ENCODE measurements at regions not wholly inside any gene's neighbourhood (a gene's known extent, or its start where the extent isn't known, plus 50 kb on each side); places are given as distances from the start of the nearest gene placed in this dataset.

DNA sequence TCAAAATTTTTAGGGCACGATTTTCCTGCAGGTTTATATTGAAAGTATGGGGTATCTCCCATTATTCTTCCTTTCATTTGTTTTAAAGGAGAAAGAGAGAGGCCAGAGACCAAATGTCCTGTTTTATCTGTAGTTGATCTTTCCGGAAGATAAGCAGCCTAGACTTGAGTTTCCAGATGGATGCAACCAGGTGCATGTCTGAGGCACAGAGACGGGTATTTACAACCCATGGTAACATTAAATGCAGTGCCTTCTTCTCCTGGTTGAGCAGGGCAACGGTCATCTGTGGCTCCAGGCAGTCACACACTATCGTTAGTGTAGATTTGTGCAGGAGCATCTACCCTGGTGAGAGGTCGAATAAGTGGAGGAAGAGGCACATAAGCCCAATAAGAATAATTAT is 1507.1 kb downstream of the UQCRFS1 start:
- DNase-seq = no peak

DNA sequence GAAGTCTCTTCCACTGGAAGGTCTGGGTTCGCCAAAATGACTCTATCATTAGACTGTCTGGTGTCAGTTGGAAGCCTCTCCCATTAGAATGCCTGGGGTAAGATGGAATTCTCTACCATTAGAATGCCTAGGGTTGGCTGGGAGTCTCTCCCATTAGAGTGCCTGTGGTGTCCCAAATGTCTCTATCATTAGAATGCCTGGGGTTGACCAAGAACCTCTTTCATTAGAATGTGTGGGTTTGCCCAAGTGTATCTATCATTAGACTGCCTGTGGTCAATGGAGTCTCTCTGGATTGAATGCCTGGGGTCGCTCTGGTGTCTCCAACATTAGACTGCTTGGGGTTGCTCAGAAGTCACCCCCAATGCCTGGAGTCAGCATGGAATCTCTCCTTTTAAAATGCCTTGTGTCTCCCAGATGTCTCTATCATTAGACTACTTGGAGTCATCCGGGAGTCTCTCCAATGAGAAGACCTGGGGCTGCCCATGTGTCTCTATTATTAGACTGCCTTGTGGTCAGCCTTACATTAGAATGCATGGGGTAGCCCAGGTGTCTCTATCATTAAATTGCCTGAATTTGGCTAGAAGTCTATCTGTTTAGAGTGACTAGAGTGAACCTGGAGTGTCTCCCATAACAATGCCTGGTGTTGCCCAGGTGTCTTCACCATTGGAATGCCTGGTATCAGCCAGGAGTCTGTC is 1518.4 kb downstream of the UQCRFS1 start:
- DNase-seq = no peak

DNA sequence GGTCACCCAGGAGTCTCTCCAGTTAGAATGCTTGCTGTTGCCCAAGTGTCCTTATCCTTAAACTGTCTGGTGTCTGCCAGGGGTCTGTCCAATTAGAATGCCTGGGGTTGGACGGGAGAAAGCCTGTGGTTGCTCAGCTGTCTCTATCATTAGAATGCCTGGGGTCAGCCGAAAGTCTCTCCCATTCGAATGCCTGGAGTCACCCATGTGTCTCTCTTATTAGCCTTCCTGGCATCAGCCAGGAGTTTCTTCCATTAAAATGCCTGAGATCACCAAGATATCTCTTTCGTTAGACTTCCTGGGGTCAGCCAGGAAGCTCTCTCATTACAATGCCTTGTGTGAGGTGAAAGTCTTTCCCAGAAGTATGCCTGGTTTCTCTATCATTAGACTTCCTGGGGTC is 1521.0 kb downstream of the UQCRFS1 start:
- no peak for DNase-seq

DNA sequence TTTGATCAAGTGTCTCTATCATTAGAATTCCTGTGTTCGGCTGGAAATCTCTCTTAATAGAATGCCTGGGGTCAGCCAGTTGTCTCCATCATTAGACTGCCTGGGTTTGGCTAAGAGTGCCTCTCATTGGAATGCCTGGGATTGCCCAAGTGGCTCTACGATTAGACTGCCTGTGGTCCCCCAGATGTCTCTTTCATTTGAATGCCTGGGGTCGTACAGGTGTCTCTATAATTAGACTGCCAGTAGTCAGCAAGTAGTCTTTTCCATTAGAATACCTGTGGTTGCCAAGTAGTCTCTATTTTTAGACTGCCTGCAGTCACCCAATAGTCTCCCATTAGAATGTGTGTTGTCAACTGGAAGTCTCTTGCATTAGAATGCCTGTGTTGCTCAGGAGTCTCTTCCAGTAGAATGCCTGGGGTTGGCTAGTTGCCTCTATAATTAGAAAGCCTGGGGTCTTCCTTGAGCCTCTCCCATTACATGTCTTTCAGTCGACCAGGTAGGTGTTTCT is 1523.2 kb downstream of the UQCRFS1 start:
- no peak for DNase-seq

DNA sequence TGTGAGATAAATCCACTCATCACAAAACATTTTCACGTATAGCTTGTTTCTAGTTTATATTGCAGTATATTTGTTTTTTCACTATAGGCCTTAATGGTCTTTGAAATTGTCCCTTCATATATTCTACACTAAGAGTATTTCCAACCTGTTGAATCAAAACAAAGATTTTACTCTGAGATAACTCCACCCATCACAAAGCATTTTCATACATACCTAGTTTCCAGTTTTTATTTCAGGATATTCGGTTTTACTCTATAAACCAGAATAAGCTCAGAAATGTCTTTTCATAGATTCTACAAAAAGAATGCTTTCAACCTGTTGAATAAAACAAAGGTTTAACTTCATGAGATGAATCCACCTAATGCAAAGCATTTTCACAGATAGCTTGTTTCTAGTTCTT is 1528.7 kb downstream of the UQCRFS1 start:
- no peak for DNase-seq

DNA sequence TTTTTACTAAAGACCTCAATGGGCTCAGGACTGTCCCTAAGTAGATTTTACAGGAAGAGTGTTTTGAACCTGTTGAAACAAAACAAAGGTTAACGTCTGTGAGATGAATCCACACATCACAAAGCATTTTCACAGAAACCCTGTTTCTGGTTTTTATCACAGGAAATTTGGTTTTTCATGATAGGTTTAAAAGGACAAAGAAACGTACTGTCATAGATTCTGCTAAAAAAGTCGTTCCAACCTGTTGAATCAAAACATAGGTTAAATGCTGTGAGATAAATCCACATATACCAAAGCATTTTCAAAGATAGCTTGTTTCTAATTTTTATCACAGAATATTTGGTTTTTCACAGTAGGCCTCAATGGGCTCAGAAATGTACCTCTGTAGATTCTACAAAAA is 1531.0 kb downstream of the UQCRFS1 start:
- no peak for DNase-seq

DNA sequence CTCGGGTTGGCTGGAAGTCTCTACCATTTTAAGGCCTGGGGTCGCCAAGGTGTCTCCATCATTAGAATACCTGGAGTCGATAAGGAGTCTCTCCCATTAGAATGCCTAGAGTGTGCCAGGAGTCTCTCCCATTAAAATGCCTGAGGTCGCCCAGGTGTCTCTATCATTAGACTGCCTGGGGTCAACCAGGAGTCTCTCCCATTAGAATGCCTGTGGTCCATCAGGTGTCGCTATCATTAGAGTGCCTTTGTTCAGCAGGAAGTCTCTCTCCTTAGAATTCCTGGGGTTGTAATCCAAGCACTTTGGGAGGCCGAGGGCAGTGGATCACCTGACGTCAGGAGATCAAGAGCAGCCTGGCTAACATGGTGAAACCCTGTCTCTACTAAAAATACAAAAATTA is 1533.0 kb downstream of the UQCRFS1 start:
- DNase-seq = no peak

DNA sequence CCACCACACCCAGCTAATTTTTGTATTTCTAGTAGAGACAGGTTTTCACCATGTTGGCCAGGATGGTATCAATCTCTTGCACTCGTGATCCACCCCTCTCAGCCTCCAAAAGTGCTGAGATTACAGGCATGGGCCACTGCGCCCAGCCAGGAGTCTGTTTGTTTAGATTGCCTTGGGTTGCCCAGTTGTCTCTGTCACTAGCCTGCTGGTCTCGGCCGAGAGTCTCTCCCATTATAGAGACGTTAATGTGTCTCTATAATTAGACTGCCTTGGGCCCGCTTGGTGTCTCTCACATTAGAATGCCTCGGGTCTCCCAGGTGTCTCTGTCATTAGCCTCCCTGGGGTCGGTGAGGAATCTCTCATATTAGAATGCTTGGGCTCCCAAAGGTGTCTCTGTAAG is 1533.6 kb downstream of the UQCRFS1 start:
- no peak for DNase-seq

DNA sequence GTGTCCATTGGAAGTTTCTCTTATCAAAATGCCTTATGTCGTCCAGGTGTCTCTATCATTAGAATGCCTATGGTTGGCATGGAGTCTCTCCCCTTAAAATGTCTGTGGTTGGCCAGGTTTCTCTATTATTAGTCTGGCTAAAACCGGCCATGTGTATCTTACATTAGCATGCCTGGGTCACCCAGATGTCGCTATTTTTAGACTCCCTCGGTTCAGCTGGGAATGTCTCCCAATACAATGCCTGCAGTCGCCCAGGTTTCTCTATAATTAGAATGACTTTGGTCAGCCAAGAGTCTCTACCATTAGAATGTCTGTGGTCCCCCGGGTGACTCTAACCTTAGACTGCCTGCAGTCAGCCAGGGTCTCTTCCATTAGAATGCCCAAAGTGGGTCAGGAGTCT is 1536.1 kb downstream of the UQCRFS1 start:
- no peak for DNase-seq

DNA sequence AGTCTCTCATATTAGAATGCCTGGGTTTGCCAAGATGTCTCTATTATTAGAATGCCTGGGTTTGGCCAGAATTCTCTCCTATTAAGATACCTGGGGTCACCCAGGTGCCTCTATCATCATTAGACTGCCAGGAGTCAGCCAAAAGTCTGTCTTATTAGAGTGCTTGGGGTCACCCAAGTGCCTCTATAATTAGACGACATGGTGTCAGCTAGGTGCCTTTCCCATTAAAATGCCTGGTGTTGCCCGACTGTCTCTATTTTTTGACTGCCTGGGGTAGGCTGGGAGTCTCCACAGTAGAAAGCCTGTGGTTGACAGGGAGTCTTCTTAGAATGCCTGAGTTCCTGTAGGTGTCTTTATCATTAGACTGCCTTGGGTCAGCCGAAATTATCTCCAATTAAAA is 1536.6 kb downstream of the UQCRFS1 start:
- no peak for DNase-seq

DNA sequence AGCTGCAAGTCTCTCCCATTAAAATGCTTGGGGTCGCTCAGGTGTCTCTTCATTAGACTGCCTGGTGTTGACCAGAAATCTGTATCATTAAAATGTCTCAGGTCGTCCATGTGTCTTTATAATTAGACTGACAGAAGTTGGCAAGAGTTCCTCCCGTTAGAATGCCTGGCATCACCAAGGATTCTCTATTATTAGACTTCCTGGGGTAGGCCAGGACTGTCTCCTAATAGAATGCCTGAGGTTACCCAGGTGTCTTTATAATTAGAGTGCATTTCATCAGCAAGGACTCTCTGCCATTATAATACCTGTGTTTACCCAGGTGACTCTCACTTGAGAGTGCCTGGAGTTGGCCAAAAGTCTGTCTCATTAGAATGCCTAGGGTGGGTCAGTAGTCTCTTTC is 1537.2 kb downstream of the UQCRFS1 start:
- DNase-seq = no peak

DNA sequence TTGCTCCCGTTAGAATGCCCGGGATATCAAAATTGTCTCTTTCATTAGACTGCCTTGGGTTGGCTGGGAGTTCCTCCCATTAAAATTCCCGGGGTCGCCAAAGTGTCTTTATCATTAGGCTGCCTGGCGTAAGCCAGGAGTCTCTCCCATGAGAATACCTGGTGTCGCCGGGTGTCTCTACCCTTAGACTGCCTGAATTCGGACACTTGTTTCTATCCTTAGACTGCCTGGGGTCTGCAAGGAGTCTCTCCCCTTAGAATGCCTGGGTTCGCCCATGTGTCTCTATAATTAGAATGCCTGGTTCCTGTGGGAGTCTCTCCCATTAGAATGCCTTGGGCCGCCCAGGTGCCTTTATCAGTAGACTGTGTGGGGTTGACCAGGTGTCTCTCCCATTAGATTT is 1538.2 kb downstream of the UQCRFS1 start:
- DNase-seq = no peak

DNA sequence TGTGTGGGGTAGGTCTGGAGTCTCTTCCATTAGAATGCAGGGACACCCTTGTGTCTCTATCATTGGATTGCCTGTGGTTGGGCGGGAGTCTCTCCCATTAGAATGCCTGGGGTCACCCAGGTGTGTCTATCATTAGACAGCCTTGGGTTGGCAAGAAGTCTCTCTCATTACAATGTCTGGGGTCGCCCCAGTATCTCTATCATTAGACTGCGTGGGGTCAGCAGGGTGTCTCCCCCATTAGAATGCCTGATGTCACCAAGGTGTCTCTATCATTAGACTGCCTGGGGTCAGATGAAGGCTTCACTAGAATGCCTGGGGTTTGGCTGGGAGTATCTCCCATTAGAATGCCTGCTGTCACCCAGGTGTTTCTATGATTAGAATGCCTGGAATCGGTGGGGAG is 1539.0 kb downstream of the UQCRFS1 start:
- DNase-seq = no peak

DNA sequence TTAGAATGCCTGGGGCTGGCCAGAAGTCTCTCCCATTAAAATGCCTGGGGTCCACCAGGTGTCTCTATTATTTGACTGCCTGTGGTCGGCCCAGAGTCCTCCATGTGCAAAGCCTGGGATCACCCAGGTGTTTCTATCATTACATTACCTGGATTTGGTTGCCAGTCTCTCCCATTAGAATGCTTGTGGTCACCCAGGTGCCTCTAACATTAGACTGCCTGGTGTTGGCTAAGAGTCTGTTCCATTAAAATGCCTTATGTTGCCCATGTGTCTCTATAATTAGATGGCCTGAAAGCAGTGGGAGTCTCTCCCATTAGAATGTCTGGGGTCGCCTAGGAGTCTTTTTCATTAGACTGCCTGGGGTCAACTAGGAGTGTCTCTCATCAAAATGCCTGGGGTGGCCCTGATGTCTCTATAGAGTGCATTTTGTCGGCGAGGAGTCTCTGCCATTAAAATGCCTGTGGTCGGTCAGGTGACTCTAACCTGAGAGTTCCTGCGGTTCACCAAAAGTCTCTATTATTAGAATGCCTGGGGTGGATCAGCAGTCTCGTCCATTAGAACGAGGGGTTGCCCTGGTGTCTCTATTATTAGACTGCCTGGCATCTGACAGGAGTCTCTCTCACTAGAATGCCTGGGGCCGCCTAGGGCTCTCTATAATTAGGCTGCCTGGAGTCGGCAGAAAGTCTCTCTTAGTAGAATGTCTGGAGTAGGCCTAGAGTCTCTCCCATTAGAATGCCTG is 1540.5 kb downstream of the UQCRFS1 start:
- DNase-seq = no peak

DNA sequence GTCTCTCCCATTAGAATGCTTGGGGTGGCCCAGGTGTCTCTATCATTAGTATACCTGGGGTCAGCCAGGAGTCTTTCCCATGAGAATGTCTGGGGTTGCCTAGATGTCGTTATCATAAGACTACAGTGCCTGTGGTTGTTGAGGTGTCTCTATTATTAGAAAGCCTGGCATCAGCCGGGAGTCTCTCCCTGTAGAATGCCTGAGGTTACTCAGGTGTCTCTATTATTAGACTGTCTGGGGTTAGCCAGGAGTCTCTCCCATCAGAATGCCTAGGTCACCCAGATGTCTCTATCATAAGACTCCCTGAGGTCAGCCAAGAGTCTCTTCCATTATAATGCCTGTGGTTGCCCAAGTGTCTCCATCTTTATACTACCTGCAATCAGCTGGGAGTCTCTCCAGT is 1541.1 kb downstream of the UQCRFS1 start:
- no peak for DNase-seq

DNA sequence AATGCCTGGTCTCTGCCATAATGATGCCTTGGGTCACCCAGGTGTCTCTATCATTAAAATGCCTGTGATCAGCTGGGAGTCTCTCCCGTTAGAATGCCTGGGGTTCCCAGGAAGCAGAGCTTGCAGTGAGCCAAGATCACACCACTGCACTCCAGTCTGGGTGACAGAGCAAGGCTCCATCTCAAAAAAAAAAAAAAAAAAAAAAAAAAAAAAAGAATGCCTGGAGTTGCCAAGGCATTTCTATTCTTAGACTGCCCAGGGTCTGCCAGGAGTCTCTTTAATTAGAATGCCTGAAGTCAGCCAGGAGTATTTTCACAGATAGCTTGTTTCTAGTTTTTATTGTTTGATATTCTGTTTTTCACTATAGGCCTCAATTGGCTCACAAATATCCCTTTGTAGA is 1552.5 kb downstream of the UQCRFS1 start:
- DNase-seq = no peak

DNA sequence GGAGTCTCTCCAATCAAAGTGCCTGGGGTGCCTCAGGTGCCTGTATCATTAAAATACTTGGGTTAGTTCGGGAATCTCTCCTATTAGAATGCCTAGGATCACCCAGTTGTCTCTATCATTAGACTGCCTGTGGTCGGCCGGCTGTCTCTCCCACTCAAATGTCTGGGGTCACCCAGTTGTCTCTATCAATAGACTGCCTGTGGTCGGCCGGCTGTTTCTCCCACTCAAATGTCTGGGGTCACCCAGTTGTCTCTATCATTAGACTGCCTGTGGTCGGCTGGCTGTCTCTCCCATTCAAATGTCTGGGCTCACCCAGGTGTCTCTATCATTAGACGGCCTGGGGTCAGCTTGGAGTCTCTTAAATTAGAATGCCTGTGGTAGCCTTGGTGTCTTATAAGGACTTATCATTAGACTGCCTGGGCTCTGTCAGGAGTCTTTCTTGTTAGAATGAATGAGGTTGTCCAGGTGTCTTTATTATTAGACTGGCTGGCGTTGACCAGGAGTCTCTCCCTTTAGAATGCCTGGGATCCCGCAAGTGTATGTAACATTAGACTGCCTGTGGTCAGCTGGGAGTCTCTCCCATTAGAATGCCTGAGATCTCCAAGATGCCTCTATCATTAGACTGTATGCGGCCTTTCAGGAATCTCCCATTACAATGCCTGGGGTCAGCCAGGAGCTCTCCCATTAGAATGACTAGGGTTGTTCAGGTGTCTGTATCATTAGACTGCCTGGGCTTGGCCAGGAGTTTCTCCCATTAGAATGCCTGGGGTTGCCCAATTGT is 1555.5 kb downstream of the UQCRFS1 start:
- DNase-seq = no peak

DNA sequence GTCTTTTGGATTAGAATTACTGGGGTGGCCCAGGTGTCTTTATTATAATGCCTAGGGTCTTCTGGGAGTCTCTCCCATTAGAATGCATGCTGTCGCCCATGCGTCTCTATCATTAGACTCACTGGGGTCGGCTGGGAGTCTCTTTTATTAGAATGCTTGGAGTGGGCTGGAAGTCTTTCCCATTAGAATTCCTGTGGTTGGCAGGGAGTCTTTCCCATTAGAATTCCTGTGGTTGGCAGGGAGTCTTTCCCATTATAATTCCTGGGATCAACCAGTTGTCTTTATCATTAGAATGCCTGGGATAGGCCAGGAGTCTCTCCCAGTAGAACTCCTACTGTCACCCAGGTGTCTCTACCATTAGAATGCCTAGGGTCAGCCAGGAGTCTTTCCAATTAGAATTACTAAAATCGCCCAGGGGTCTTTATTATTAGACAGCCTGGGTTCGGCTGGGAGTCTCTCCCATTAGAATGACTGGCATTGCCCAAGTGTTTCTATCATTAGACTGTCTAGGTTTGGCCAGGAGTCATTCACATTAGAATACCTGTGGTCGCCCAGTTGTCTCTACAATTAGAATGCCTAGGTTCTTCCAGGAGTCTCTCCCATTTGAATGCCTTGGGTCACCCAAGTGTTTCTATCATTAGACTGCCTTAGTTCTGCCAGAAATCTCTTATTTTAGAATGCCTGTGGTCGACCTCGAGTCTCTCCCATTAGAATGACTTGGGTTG is 1558.5 kb downstream of the UQCRFS1 start:
- no peak for DNase-seq

DNA sequence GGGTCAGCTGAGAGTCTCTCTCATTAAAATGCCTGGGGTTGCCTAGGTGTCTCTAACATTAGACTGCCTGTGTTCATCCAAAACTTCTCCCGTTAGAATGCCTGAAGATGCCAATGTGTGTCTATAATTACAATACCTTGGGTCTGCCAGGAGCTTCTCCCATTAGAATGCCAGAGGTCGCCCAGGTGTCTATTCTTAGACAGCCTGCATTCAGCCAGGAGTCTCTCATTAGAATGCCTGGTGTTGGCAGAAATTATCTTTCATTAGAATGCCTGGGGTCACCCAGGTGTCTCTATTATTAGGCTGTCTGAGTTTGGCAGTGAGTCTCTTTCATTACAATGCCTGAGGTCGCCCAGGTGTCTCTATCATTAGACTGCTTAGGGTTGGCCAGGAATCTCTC is 1560.2 kb downstream of the UQCRFS1 start:
- no peak for DNase-seq

DNA sequence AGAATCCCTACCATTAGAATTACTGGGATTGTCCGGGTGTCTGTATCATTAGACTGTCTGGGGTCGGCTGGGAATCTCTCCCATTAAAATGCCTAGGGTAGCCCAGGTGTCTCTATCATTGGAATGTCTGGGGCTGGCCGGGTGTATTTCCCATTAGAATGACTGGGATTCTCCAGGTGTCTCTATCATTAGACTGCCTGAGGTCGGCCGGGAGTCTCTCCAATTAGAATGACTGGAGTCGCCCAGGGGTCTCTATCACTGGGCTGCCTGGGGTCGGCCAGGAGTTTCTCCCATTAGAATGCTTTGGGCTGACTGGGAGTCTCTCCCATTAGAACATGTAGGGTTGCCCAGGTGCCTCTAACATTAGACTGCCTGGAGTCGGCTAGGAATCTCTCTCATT is 1560.7 kb downstream of the UQCRFS1 start:
- no peak for DNase-seq

DNA sequence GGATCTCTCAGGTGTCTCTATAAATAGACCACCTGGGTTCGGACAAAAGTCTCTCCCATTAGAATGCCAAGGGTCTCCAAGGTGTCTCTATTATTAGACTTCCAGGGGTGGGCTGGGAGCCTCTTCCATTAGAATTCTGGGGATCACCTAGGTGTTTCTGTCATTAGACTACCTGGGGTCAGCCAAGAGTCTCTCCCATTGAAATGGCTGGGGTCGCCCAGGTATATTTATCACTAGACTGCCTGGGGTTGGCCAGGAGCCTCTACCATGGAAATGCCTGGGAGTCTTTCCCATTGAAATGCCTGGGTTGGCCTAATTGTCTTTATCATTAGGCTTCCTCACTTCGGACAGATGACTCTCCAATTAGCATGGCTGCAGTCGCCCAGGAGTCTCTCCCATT is 1565.5 kb downstream of the UQCRFS1 start:
- DNase-seq = no peak

DNA sequence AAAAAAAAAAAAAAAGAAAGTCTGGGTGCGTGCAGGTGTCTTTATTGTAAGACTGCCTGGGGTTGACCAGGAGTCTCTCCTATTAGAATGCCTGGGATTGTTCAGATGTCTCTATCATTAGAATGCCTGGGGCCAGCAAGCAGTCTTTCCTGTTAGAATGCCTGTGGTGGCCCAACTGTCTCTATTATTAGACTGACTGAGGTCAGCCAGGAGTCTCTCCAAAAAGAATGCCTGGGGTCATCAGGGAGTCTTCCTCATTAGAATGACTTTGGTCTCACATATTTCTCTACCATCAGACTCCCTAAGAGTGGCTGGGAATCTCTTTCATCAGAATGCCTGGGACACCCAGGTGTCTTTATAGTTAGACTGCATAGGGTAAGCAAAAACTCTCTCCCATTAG is 1577.5 kb downstream of the UQCRFS1 start:
- DNase-seq = no peak

DNA sequence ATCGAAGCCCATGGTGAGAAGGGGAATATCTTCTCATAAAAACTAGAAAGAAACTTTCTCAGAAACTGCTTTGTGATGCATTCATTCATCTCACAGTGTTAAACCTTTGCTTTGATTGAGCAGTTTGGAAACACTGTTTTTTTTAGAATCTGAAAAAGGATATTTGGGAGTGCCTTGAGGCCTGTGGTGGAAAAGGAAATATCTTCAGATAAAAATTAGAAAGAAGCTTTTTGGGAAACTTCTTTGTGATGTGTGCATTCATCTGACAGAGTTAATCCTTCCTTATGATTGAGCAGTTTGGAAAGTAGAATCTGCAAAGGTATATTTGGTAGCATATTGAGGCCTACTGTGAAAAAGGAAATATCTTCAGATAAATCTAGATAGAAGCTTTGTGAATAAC is 1594.9 kb downstream of the UQCRFS1 start:
- no peak for DNase-seq

Measured in NCI-H2081 (cell line).